ENCODE measurements at regions not wholly inside any gene's neighbourhood (a gene's known extent, or its start where the extent isn't known, plus 50 kb on each side); places are given as distances from the start of the nearest gene placed in this dataset.

GRCh38 chr1:79950511-79950910 lies 944.0 kb upstream of the ADGRL4 start:
- Histone ChIP-seq H3K36me3 (ENCODE audit: control insufficient read depth, insufficient read depth, low read length) (no peaks in the 10 kb centered on the region), H3K4me3 (replicated peaks; ENCODE audit: low read depth, low read length) (no peak overlapping the region), H3K27me3 (replicated peaks; ENCODE audit: control insufficient read depth, insufficient read depth, low read length) (no peaks in the 10 kb centered on the region)
- TF ChIP-seq CTCF (IDR thresholded peaks at IDR 0.05; ENCODE audit: insufficient read depth, low read length, poor library complexity, severe bottlenecking): no peak
- no peak for DNase-seq (ENCODE audit: extremely low read depth, insufficient read length)

DNA sequence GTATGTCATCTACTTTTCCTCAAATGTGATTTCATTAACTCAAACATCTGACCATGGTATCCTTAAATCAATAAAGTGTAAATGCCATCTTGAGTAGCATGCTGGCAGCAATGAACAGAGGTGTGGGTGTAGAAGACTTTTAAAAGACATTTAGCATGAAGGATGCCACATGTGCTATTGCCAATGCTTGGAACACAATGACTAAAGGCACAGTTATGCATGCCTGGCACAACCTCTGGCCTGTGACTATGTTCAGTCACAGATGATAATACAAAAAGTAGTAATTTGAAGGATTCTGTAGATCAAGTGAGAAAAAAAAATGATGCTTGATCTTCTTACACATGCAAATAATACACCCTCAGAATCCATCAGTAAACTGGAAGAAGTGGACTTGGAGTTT lies 938.9 kb upstream of the ADGRL4 start:
- DNase-seq (ENCODE audit: extremely low read depth, insufficient read length): no peak
- no peak for TF ChIP-seq CTCF (IDR thresholded peaks at IDR 0.05; ENCODE audit: insufficient read depth, low read length, poor library complexity, severe bottlenecking)
- Histone ChIP-seq H3K27me3 (replicated peaks; ENCODE audit: control insufficient read depth, insufficient read depth, low read length) (no peaks in the 10 kb centered on the region), H3K36me3 (ENCODE audit: control insufficient read depth, insufficient read depth, low read length) (no peaks in the 10 kb centered on the region), H3K4me3 (replicated peaks; ENCODE audit: low read depth, low read length) (no peak overlapping the region)

- no peak overlapping the region for H3K4me3 ChIP-seq (replicated peaks; ENCODE audit: low read depth, low read length)
- no peak for TF ChIP-seq CTCF (IDR thresholded peaks at IDR 0.05; ENCODE audit: insufficient read depth, low read length, poor library complexity, severe bottlenecking)
- DNase-seq (ENCODE audit: extremely low read depth, insufficient read length): no peak
- H3K27me3 ChIP-seq (replicated peaks; ENCODE audit: control insufficient read depth, insufficient read depth, low read length): no peaks in the 10 kb centered on the region
- no peaks in the 10 kb centered on the region for H3K36me3 ChIP-seq (ENCODE audit: control insufficient read depth, insufficient read depth, low read length)
These were observed 922.8 kb upstream of the ADGRL4 start for GRCh38 chr1:79929356-79929755.

GRCh38 chr1:79928901-79929300 lies 922.4 kb upstream of the ADGRL4 start:
- Histone ChIP-seq H3K4me3 (replicated peaks; ENCODE audit: low read depth, low read length) (no peak overlapping the region), H3K36me3 (ENCODE audit: control insufficient read depth, insufficient read depth, low read length) (no peaks in the 10 kb centered on the region), H3K27me3 (replicated peaks; ENCODE audit: control insufficient read depth, insufficient read depth, low read length) (no peaks in the 10 kb centered on the region)
- no peak for DNase-seq (ENCODE audit: extremely low read depth, insufficient read length)
- no peak for TF ChIP-seq CTCF (IDR thresholded peaks at IDR 0.05; ENCODE audit: insufficient read depth, low read length, poor library complexity, severe bottlenecking)

- TF ChIP-seq CTCF (IDR thresholded peaks at IDR 0.05; ENCODE audit: insufficient read depth, low read length, poor library complexity, severe bottlenecking): no peak
- Histone ChIP-seq H3K27me3 (replicated peaks; ENCODE audit: control insufficient read depth, insufficient read depth, low read length) (no peaks in the 10 kb centered on the region), H3K4me3 (replicated peaks; ENCODE audit: low read depth, low read length) (no peak overlapping the region), H3K36me3 (ENCODE audit: control insufficient read depth, insufficient read depth, low read length) (no peaks in the 10 kb centered on the region)
- DNase-seq (ENCODE audit: extremely low read depth, insufficient read length): no peak
These were observed 914.6 kb upstream of the ADGRL4 start for GRCh38 chr1:79920960-79921669.

- DNase-seq (ENCODE audit: extremely low read depth, insufficient read length): no peak
- no peaks in the 10 kb centered on the region for H3K36me3 ChIP-seq (ENCODE audit: control insufficient read depth, insufficient read depth, low read length)
- no peaks in the 10 kb centered on the region for H3K27me3 ChIP-seq (replicated peaks; ENCODE audit: control insufficient read depth, insufficient read depth, low read length)
- no peak overlapping the region for H3K4me3 ChIP-seq (replicated peaks; ENCODE audit: low read depth, low read length)
- TF ChIP-seq CTCF (IDR thresholded peaks at IDR 0.05; ENCODE audit: insufficient read depth, low read length, poor library complexity, severe bottlenecking): no peak
These were observed 908.4 kb upstream of the ADGRL4 start for GRCh38 chr1:79914896-79915295.

All from GM06990 (cell line).